ENCODE measurements at regions not wholly inside any gene's neighbourhood (a gene's known extent, or its start where the extent isn't known, plus 50 kb on each side); places are given as distances from the start of the nearest gene placed in this dataset.

DNA sequence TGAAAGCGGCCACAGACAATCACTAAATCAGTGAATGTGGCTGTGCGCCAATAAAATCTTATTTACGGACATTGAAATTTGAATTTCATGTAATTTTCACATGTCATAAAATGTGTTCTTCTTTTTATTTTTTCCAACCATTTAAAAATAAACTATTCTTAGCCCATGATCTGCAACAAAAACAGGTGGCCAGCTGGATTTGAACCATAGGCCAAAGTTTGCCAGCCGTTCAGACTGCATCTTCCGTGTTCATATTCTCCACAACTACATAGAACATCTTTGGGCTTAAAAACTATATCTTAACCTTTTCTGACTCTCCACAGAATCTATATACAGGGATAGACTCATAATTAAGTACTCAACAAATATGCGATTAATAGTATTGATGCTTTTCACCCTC, 81.2 kb upstream of the RALGPS2 start:
- no peak for TF ChIP-seq CTCF (IDR thresholded peaks at IDR 0.05; ENCODE audit: insufficient read depth in 1 of 2, low read depth in 1 of 2, low read length in 1 of 2, severe bottlenecking in 1 of 2, unreplicated experiment in 1 of 2)
- Mint-ChIP-seq H3K4me3 (ENCODE audit: unreplicated experiment) (no peak overlapping the region), H3K4me1 (ENCODE audit: low read depth, unreplicated experiment) (peaks cover 7% of the 10 kb centered on the region), H3K27me3 (ENCODE audit: insufficient read depth, unreplicated experiment) (no peaks in the 10 kb centered on the region), H3K36me3 (ENCODE audit: insufficient read depth, unreplicated experiment) (no peaks in the 10 kb centered on the region), H3K27ac (ENCODE audit: unreplicated experiment) (no peak overlapping the region), H3K9me3 (ENCODE audit: unreplicated experiment) (no peaks in the 10 kb centered on the region)
- Histone ChIP-seq H3K4me3 (ENCODE audit: low read depth, low read length) (no peak overlapping the region), H3K4me1 (no peaks in the 10 kb centered on the region), H3K9me3 (no peaks in the 10 kb centered on the region), H3K27me3 (replicated peaks; ENCODE audit: control insufficient read depth, insufficient read depth, low read length) (no peaks in the 10 kb centered on the region), H3K36me3 (ENCODE audit: control insufficient read depth, insufficient read depth, low read length) (no peaks in the 10 kb centered on the region)
- POLR2A ChIA-PET, result no interaction called here
- intact Hi-C loops (cut with micrococcal nuclease; ENCODE audit: unreplicated experiment), result no loop called here
- CTCF ChIA-PET, result no interaction called here
- no TSS peak for BruUV-seq (replicated peaks)
- no peak for DNase-seq

DNA sequence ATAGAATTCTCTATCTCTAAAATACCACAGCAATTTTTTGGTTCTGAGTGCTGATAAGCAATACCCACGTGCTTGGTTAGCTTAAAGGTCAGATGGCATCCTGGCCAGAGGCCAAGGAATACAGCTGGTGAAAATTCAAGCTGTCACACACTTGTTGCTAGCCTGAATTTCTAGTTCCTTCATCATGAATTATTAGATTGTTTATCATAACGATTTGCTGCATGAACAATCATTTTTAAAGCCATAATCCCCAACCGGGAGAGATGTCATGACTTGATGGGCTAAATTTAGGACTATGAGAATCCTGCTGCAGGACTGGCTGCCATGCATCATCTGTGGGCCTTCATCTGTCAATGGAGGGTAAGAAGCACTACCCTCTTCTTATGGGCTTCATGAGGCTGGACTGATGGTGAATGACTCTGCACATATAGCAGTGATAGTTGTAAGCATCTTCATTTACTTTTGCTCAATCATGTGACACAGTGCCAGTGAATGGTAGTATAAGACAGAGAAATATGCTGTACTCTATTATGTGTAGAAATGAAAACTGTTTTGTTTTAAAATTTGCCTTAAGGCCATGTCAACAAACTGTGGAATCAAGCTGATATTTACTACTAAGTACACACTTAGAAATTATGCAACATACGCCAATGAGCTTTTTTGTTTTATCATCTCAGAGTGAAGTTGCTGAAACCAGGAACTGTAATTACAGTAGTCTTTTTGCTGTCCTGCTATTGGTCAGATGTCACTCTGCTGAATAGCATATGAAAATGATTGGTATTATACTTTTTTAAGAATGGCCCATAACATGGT, 80.5 kb upstream of the RALGPS2 start:
- Histone ChIP-seq H3K9me3 (no peaks in the 10 kb centered on the region), H3K4me1 (no peaks in the 10 kb centered on the region), H3K36me3 (ENCODE audit: control insufficient read depth, insufficient read depth, low read length) (no peaks in the 10 kb centered on the region), H3K27me3 (replicated peaks; ENCODE audit: control insufficient read depth, insufficient read depth, low read length) (no peaks in the 10 kb centered on the region), H3K4me3 (ENCODE audit: low read depth, low read length) (no peak overlapping the region)
- BruUV-seq (replicated peaks), result no TSS peak
- no peak for TF ChIP-seq CTCF (IDR thresholded peaks at IDR 0.05; ENCODE audit: insufficient read depth in 1 of 2, low read depth in 1 of 2, low read length in 1 of 2, severe bottlenecking in 1 of 2, unreplicated experiment in 1 of 2)
- POLR2A ChIA-PET, result no interaction called here
- no peak for DNase-seq
- intact Hi-C loops (cut with micrococcal nuclease; ENCODE audit: unreplicated experiment), result no loop called here
- CTCF ChIA-PET, result no interaction called here
- Mint-ChIP-seq H3K27me3 (ENCODE audit: insufficient read depth, unreplicated experiment) (no peaks in the 10 kb centered on the region), H3K36me3 (ENCODE audit: insufficient read depth, unreplicated experiment) (no peaks in the 10 kb centered on the region), H3K4me1 (ENCODE audit: low read depth, unreplicated experiment) (peaks cover 7% of the 10 kb centered on the region), H3K9me3 (ENCODE audit: unreplicated experiment) (no peaks in the 10 kb centered on the region), H3K27ac (ENCODE audit: unreplicated experiment) (no peak overlapping the region), H3K4me3 (ENCODE audit: unreplicated experiment) (no peak overlapping the region)

- Mint-ChIP-seq H3K27ac (ENCODE audit: unreplicated experiment) (no peak overlapping the region), H3K4me3 (ENCODE audit: unreplicated experiment) (no peak overlapping the region), H3K9me3 (ENCODE audit: unreplicated experiment) (no peaks in the 10 kb centered on the region), H3K36me3 (ENCODE audit: insufficient read depth, unreplicated experiment) (no peaks in the 10 kb centered on the region), H3K27me3 (ENCODE audit: insufficient read depth, unreplicated experiment) (no peaks in the 10 kb centered on the region), H3K4me1 (ENCODE audit: low read depth, unreplicated experiment) (peaks cover 7% of the 10 kb centered on the region)
- Histone ChIP-seq H3K9me3 (no peaks in the 10 kb centered on the region), H3K4me3 (ENCODE audit: low read depth, low read length) (no peak overlapping the region), H3K36me3 (ENCODE audit: control insufficient read depth, insufficient read depth, low read length) (no peaks in the 10 kb centered on the region), H3K4me1 (no peaks in the 10 kb centered on the region), H3K27me3 (replicated peaks; ENCODE audit: control insufficient read depth, insufficient read depth, low read length) (no peaks in the 10 kb centered on the region)
- CTCF ChIA-PET, result no interaction called here
- BruUV-seq (replicated peaks), result no TSS peak
- DNase-seq, result no peak
- no peak for TF ChIP-seq CTCF (IDR thresholded peaks at IDR 0.05; ENCODE audit: insufficient read depth in 1 of 2, low read depth in 1 of 2, low read length in 1 of 2, severe bottlenecking in 1 of 2, unreplicated experiment in 1 of 2)
- POLR2A ChIA-PET, result interaction anchor here (0.5 kb wide), 1 partner anchor 79 kb away, joined by 4 read pairs; no protein-coding TSS in a partner anchor
- intact Hi-C loops (cut with micrococcal nuclease; ENCODE audit: unreplicated experiment), result no loop called here
Measured at GRCh38 chr1:178645157-178645807, 79.8 kb upstream of the RALGPS2 start.

Measured in Caco-2 (cell line).